Peyer's patch (tissue), 4 donors: ENCODE measurements at regions not wholly inside any gene's neighbourhood (a gene's known extent, or its start where the extent isn't known, plus 50 kb on each side); places are given as distances from the start of the nearest gene placed in this dataset.

Experiments used
- POLR2A ChIP-seq, 2 donors: fragments of 450-650 bp; IDR thresholded peaks; one replicate each; pipeline ENCODE4 v1.5.1; 2017; ENCODE audit warnings: antibody characterized with exemption in 2 of 2, mild to moderate bottlenecking in 2 of 2, moderate library complexity in 2 of 2
- TF ChIP-seq, protein P1 (sequence below), 6 experiments: fragments of 450-650 bp in 4 of 6; fragments of 200-600 bp in 2 of 6; sonication (generic) in 1 of 6; IDR thresholded peaks; one replicate each; pipeline ENCODE4 v1.5.1; 2017 to 2019; ENCODE audit warnings: antibody characterized with exemption in 6 of 6, mild to moderate bottlenecking in 3 of 6, moderate library complexity in 1 of 6

DNA sequence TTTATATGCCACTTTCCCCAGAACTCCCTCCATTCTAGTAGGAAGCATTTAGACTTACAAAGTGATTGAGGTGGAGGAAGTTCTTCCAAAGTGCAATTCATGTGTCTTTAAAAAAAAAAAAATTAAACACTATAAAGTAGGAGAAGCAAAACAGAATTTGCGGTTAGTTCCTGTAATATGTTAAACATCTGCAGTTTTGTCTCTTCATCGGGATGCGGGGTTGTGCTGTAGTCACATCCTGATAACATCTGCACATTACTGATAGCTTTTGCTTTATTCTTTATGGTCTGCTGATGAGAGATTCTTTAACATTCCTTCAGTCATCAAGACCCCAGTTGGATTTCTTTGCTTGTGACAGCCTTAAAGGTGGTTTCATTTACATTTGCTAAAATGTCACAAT lies 694.3 kb downstream of the NR2F1-AS1 start:
- TF ChIP-seq, protein P1, sequence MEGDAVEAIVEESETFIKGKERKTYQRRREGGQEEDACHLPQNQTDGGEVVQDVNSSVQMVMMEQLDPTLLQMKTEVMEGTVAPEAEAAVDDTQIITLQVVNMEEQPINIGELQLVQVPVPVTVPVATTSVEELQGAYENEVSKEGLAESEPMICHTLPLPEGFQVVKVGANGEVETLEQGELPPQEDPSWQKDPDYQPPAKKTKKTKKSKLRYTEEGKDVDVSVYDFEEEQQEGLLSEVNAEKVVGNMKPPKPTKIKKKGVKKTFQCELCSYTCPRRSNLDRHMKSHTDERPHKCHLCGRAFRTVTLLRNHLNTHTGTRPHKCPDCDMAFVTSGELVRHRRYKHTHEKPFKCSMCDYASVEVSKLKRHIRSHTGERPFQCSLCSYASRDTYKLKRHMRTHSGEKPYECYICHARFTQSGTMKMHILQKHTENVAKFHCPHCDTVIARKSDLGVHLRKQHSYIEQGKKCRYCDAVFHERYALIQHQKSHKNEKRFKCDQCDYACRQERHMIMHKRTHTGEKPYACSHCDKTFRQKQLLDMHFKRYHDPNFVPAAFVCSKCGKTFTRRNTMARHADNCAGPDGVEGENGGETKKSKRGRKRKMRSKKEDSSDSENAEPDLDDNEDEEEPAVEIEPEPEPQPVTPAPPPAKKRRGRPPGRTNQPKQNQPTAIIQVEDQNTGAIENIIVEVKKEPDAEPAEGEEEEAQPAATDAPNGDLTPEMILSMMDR (IDR thresholded peaks at IDR 0.05) = no peak
- no peak for TF ChIP-seq POLR2A (IDR thresholded peaks at IDR 0.05)
